ENCODE measurements at regions not wholly inside any gene's neighbourhood (a gene's known extent, or its start where the extent isn't known, plus 50 kb on each side); places are given as distances from the start of the nearest gene placed in this dataset.

GRCh38 chr5:17898766-17899165 is 264.5 kb downstream of the TAF11L14 start:
- no peak overlapping the region for H3K27ac Mint-ChIP-seq (ENCODE audit: unreplicated experiment)
- no peaks in the 10 kb centered on the region for H3K9me3 Mint-ChIP-seq (ENCODE audit: unreplicated experiment)
- H3K4me3 Mint-ChIP-seq (ENCODE audit: unreplicated experiment) = no peak overlapping the region
- no peak for DNase-seq
- H3K4me1 Mint-ChIP-seq (ENCODE audit: low read depth, unreplicated experiment) = no peaks in the 10 kb centered on the region
- no peaks in the 10 kb centered on the region for H3K36me3 Mint-ChIP-seq (ENCODE audit: unreplicated experiment)
- TF ChIP-seq, protein P1, sequence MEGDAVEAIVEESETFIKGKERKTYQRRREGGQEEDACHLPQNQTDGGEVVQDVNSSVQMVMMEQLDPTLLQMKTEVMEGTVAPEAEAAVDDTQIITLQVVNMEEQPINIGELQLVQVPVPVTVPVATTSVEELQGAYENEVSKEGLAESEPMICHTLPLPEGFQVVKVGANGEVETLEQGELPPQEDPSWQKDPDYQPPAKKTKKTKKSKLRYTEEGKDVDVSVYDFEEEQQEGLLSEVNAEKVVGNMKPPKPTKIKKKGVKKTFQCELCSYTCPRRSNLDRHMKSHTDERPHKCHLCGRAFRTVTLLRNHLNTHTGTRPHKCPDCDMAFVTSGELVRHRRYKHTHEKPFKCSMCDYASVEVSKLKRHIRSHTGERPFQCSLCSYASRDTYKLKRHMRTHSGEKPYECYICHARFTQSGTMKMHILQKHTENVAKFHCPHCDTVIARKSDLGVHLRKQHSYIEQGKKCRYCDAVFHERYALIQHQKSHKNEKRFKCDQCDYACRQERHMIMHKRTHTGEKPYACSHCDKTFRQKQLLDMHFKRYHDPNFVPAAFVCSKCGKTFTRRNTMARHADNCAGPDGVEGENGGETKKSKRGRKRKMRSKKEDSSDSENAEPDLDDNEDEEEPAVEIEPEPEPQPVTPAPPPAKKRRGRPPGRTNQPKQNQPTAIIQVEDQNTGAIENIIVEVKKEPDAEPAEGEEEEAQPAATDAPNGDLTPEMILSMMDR (IDR thresholded peaks at IDR 0.05; ENCODE audit: partially characterized antibody, unreplicated experiment) = no peak
- no peaks in the 10 kb centered on the region for H3K27me3 Mint-ChIP-seq (ENCODE audit: unreplicated experiment)

GRCh38 chr5:17907094-17907493 is 272.8 kb downstream of the TAF11L14 start:
- H3K4me1 Mint-ChIP-seq (ENCODE audit: low read depth, unreplicated experiment) = no peaks in the 10 kb centered on the region
- H3K9me3 Mint-ChIP-seq (ENCODE audit: unreplicated experiment) = peaks cover 4% of the 10 kb centered on the region
- H3K27ac Mint-ChIP-seq (ENCODE audit: unreplicated experiment) = no peak overlapping the region
- DNase-seq = no peak
- no peak overlapping the region for H3K4me3 Mint-ChIP-seq (ENCODE audit: unreplicated experiment)
- peaks cover 6% of the 10 kb centered on the region for H3K36me3 Mint-ChIP-seq (ENCODE audit: unreplicated experiment)
- no peaks in the 10 kb centered on the region for H3K27me3 Mint-ChIP-seq (ENCODE audit: unreplicated experiment)
- TF ChIP-seq, protein P1 (IDR thresholded peaks at IDR 0.05; ENCODE audit: partially characterized antibody, unreplicated experiment) = no peak

GRCh38 chr5:17910318-17910717 is 276.1 kb downstream of the TAF11L14 start:
- H3K27ac Mint-ChIP-seq (ENCODE audit: unreplicated experiment) = no peak overlapping the region
- no peaks in the 10 kb centered on the region for H3K36me3 Mint-ChIP-seq (ENCODE audit: unreplicated experiment)
- peaks cover 2% of the 10 kb centered on the region for H3K9me3 Mint-ChIP-seq (ENCODE audit: unreplicated experiment)
- H3K4me3 Mint-ChIP-seq (ENCODE audit: unreplicated experiment) = no peak overlapping the region
- TF ChIP-seq, protein P1 (IDR thresholded peaks at IDR 0.05; ENCODE audit: partially characterized antibody, unreplicated experiment) = no peak
- no peak for DNase-seq
- H3K27me3 Mint-ChIP-seq (ENCODE audit: unreplicated experiment) = no peaks in the 10 kb centered on the region
- no peaks in the 10 kb centered on the region for H3K4me1 Mint-ChIP-seq (ENCODE audit: low read depth, unreplicated experiment)

DNA sequence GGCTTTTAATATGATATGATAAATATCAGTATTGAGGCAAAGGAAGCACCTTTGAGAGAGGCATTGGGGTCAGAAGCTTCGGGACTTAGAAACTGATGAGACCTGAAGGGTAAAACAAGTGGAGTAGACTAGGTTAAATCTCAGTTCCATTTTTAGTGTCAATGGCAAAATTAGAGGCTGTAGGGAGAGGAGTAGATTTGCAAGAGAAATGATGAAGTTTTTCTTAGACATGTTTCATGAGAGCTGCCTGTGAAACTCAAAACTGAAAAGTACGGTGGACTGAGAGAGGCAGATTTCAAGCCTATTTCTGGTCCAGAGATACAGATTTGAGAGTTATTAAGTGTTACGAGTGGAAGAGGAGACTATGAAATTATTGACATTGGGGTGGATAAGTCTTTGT is 278.5 kb downstream of the TAF11L14 start:
- DNase-seq = no peak
- no peak overlapping the region for H3K4me3 Mint-ChIP-seq (ENCODE audit: unreplicated experiment)
- no peaks in the 10 kb centered on the region for H3K27me3 Mint-ChIP-seq (ENCODE audit: unreplicated experiment)
- TF ChIP-seq, protein P1 (IDR thresholded peaks at IDR 0.05; ENCODE audit: partially characterized antibody, unreplicated experiment) = no peak
- no peaks in the 10 kb centered on the region for H3K36me3 Mint-ChIP-seq (ENCODE audit: unreplicated experiment)
- H3K9me3 Mint-ChIP-seq (ENCODE audit: unreplicated experiment) = no peaks in the 10 kb centered on the region
- no peak overlapping the region for H3K27ac Mint-ChIP-seq (ENCODE audit: unreplicated experiment)
- no peaks in the 10 kb centered on the region for H3K4me1 Mint-ChIP-seq (ENCODE audit: low read depth, unreplicated experiment)

DNA sequence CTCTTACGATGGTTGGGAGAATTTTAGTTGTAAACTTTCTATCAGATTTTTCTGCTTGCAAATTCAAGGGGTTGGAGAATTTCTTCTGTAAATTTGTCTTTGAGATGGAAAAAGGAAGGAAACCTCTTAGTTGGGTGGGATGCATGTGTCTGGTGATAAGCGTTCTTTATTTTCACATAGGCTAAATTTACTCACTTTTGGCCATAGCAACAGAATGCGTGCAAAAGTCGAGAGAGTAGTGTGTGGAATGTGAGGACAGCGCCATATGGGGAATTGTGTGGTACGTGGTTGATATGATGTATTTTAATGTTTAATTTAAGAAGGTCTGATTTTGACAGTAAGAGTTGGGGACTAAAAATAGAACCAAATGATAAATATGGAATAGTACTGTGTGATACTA is 282.2 kb downstream of the TAF11L14 start:
- TF ChIP-seq, protein P1 (IDR thresholded peaks at IDR 0.05; ENCODE audit: partially characterized antibody, unreplicated experiment) = no peak
- Mint-ChIP-seq H3K4me3 (ENCODE audit: unreplicated experiment) (no peak overlapping the region), H3K27ac (ENCODE audit: unreplicated experiment) (no peak overlapping the region)

More for the DNA sequence above, 282.2 kb downstream of the TAF11L14 start:
- DNase-seq = no peak
- Mint-ChIP-seq H3K27me3 (ENCODE audit: unreplicated experiment) (no peaks in the 10 kb centered on the region), H3K4me1 (ENCODE audit: low read depth, unreplicated experiment) (peaks cover 2% of the 10 kb centered on the region), H3K9me3 (ENCODE audit: unreplicated experiment) (no peaks in the 10 kb centered on the region), H3K36me3 (ENCODE audit: unreplicated experiment) (peaks cover 1% of the 10 kb centered on the region)

All from glutamatergic neuron (in vitro differentiated cells).